Prostate gland (tissue), 2 donors: ENCODE measurements at regions not wholly inside any gene's neighbourhood (a gene's known extent, or its start where the extent isn't known, plus 50 kb on each side); places are given as distances from the start of the nearest gene placed in this dataset.

Experiments
- POLR2A ChIP-seq: fragments of 450-650 bp; IDR thresholded peaks from one replicate; pipeline ENCODE4 v1.6.1; 2016; ENCODE audit warnings: antibody characterized with exemption, mild to moderate bottlenecking
- TF ChIP-seq, protein P1 (sequence below), 4 experiments: fragments of 200-600 bp in 2 of 4; fragments of 450-650 bp in 2 of 4; sonication (generic) in 2 of 4; IDR thresholded peaks; 1 replicate in 3 of 4; 2 replicates in 1 of 4; pipeline ENCODE4 v1.5.1; 2016 to 2019; ENCODE audit warnings: antibody characterized with exemption in 4 of 4, mild to moderate bottlenecking in 2 of 4, moderate library complexity in 2 of 4

- TF ChIP-seq, protein P1, sequence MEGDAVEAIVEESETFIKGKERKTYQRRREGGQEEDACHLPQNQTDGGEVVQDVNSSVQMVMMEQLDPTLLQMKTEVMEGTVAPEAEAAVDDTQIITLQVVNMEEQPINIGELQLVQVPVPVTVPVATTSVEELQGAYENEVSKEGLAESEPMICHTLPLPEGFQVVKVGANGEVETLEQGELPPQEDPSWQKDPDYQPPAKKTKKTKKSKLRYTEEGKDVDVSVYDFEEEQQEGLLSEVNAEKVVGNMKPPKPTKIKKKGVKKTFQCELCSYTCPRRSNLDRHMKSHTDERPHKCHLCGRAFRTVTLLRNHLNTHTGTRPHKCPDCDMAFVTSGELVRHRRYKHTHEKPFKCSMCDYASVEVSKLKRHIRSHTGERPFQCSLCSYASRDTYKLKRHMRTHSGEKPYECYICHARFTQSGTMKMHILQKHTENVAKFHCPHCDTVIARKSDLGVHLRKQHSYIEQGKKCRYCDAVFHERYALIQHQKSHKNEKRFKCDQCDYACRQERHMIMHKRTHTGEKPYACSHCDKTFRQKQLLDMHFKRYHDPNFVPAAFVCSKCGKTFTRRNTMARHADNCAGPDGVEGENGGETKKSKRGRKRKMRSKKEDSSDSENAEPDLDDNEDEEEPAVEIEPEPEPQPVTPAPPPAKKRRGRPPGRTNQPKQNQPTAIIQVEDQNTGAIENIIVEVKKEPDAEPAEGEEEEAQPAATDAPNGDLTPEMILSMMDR (IDR thresholded peaks at IDR 0.05) = no peak
- no peak for TF ChIP-seq POLR2A
Measured at GRCh38 chr5:175379867-175380266, 64.1 kb downstream of the DRD1 start.
